ENCODE measurements at regions not wholly inside any gene's neighbourhood (a gene's known extent, or its start where the extent isn't known, plus 50 kb on each side); places are given as distances from the start of the nearest gene placed in this dataset.

GRCh38 chr5:175328176-175328575, 115.8 kb downstream of the DRD1 start:
- Histone ChIP-seq H3K4me3 (ENCODE audit: low read length) (no peak overlapping the region), H3K9ac (ENCODE audit: low read length) (no peak overlapping the region), H3K4me2 (ENCODE audit: low read depth, low read length, poor library complexity, severe bottlenecking) (no peak overlapping the region), H3K27me3 (ENCODE audit: low read length) (no peaks in the 10 kb centered on the region), H3K27ac (ENCODE audit: low read length) (no peak overlapping the region), H2AFZ (ENCODE audit: low read length) (no peak overlapping the region), H3K4me1 (ENCODE audit: low read length) (no peaks in the 10 kb centered on the region), H3K79me2 (ENCODE audit: low read length) (no peaks in the 10 kb centered on the region), H3K9me2 (replicated peaks; ENCODE audit: insufficient read depth, low read length) (no peaks in the 10 kb centered on the region), H3K9me3 (ENCODE audit: low read length) (no peaks in the 10 kb centered on the region), H4K20me1 (ENCODE audit: insufficient read depth, low read depth, low read length) (no peaks in the 10 kb centered on the region), H3K36me3 (ENCODE audit: insufficient read depth, low read length) (no peaks in the 10 kb centered on the region)
- DNase-seq: no peak

GRCh38 chr5:175325681-175326080, 118.3 kb downstream of the DRD1 start:
- no peak overlapping the region for H3K9ac ChIP-seq (ENCODE audit: low read length)
- H3K4me3 ChIP-seq (ENCODE audit: low read length): no peak overlapping the region
- no peak for DNase-seq
- H3K4me2 ChIP-seq (ENCODE audit: low read depth, low read length, poor library complexity, severe bottlenecking): no peak overlapping the region
- H4K20me1 ChIP-seq (ENCODE audit: insufficient read depth, low read depth, low read length): no peaks in the 10 kb centered on the region
- H3K9me3 ChIP-seq (ENCODE audit: low read length): no peaks in the 10 kb centered on the region
- peaks cover 5% of the 10 kb centered on the region; the same call in 1 of the 2 replicates for H3K4me1 ChIP-seq (ENCODE audit: low read length)
- H3K36me3 ChIP-seq (ENCODE audit: insufficient read depth, low read length): no peaks in the 10 kb centered on the region
- H2AFZ ChIP-seq (ENCODE audit: low read length): no peak overlapping the region
- H3K79me2 ChIP-seq (ENCODE audit: low read length): no peaks in the 10 kb centered on the region
- H3K9me2 ChIP-seq (replicated peaks; ENCODE audit: insufficient read depth, low read length): no peaks in the 10 kb centered on the region
- no peak overlapping the region for H3K27ac ChIP-seq (ENCODE audit: low read length)
- no peaks in the 10 kb centered on the region for H3K27me3 ChIP-seq (ENCODE audit: low read length)

GRCh38 chr5:175321927-175322532, 122.0 kb downstream of the DRD1 start:
- no peaks in the 10 kb centered on the region for H3K36me3 ChIP-seq (ENCODE audit: insufficient read depth, low read length)
- no peak overlapping the region for H3K4me3 ChIP-seq (ENCODE audit: low read length)
- H2AFZ ChIP-seq (ENCODE audit: low read length): no peak overlapping the region
- H3K27me3 ChIP-seq (ENCODE audit: low read length): no peaks in the 10 kb centered on the region
- H3K4me1 ChIP-seq (ENCODE audit: low read length): peaks cover 5% of the 10 kb centered on the region; the same call in 1 of the 2 replicates
- H3K27ac ChIP-seq (ENCODE audit: low read length): no peak overlapping the region
- H3K4me2 ChIP-seq (ENCODE audit: low read depth, low read length, poor library complexity, severe bottlenecking): no peak overlapping the region
- H4K20me1 ChIP-seq (ENCODE audit: insufficient read depth, low read depth, low read length): no peaks in the 10 kb centered on the region
- no peaks in the 10 kb centered on the region for H3K9me3 ChIP-seq (ENCODE audit: low read length)
- no peaks in the 10 kb centered on the region for H3K79me2 ChIP-seq (ENCODE audit: low read length)
- peak; percentile 82 for DNase-seq
- H3K9ac ChIP-seq (ENCODE audit: low read length): no peak overlapping the region
- no peaks in the 10 kb centered on the region for H3K9me2 ChIP-seq (replicated peaks; ENCODE audit: insufficient read depth, low read length)

GRCh38 chr5:175319199-175319598, 124.8 kb downstream of the DRD1 start:
- Histone ChIP-seq H3K9me2 (replicated peaks; ENCODE audit: insufficient read depth, low read length) (no peaks in the 10 kb centered on the region), H3K36me3 (ENCODE audit: insufficient read depth, low read length) (no peaks in the 10 kb centered on the region), H3K9ac (ENCODE audit: low read length) (no peak overlapping the region), H3K4me1 (ENCODE audit: low read length) (peaks cover 5% of the 10 kb centered on the region; the same call in 1 of the 2 replicates), H3K4me3 (ENCODE audit: low read length) (no peak overlapping the region), H3K9me3 (ENCODE audit: low read length) (no peaks in the 10 kb centered on the region), H2AFZ (ENCODE audit: low read length) (no peak overlapping the region), H3K79me2 (ENCODE audit: low read length) (no peaks in the 10 kb centered on the region), H3K27me3 (ENCODE audit: low read length) (no peaks in the 10 kb centered on the region), H4K20me1 (ENCODE audit: insufficient read depth, low read depth, low read length) (no peaks in the 10 kb centered on the region), H3K4me2 (ENCODE audit: low read depth, low read length, poor library complexity, severe bottlenecking) (no peak overlapping the region), H3K27ac (ENCODE audit: low read length) (no peak overlapping the region)
- no peak for DNase-seq

GRCh38 chr5:175317872-175318271, 126.1 kb downstream of the DRD1 start:
- no peak overlapping the region for H3K4me3 ChIP-seq (ENCODE audit: low read length)
- no peak overlapping the region for H3K9ac ChIP-seq (ENCODE audit: low read length)
- H3K9me3 ChIP-seq (ENCODE audit: low read length): no peaks in the 10 kb centered on the region
- no peaks in the 10 kb centered on the region for H4K20me1 ChIP-seq (ENCODE audit: insufficient read depth, low read depth, low read length)
- no peaks in the 10 kb centered on the region for H3K27me3 ChIP-seq (ENCODE audit: low read length)
- H3K4me2 ChIP-seq (ENCODE audit: low read depth, low read length, poor library complexity, severe bottlenecking): no peak overlapping the region
- no peak for DNase-seq
- no peaks in the 10 kb centered on the region for H3K36me3 ChIP-seq (ENCODE audit: insufficient read depth, low read length)
- H2AFZ ChIP-seq (ENCODE audit: low read length): no peak overlapping the region
- peaks cover 5% of the 10 kb centered on the region; the same call in 1 of the 2 replicates for H3K4me1 ChIP-seq (ENCODE audit: low read length)
- H3K9me2 ChIP-seq (replicated peaks; ENCODE audit: insufficient read depth, low read length): no peaks in the 10 kb centered on the region
- no peaks in the 10 kb centered on the region for H3K79me2 ChIP-seq (ENCODE audit: low read length)
- H3K27ac ChIP-seq (ENCODE audit: low read length): no peak overlapping the region

GRCh38 chr5:175309218-175309810, 134.7 kb downstream of the DRD1 start:
- Histone ChIP-seq H3K9me3 (ENCODE audit: low read length) (no peaks in the 10 kb centered on the region), H3K27ac (ENCODE audit: low read length) (no peak overlapping the region), H2AFZ (ENCODE audit: low read length) (no peak overlapping the region), H3K27me3 (ENCODE audit: low read length) (no peaks in the 10 kb centered on the region), H3K4me1 (ENCODE audit: low read length) (peaks cover 5% of the 10 kb centered on the region; the same call in 1 of the 2 replicates), H3K4me2 (ENCODE audit: low read depth, low read length, poor library complexity, severe bottlenecking) (no peak overlapping the region), H3K36me3 (ENCODE audit: insufficient read depth, low read length) (no peaks in the 10 kb centered on the region), H3K9me2 (replicated peaks; ENCODE audit: insufficient read depth, low read length) (no peaks in the 10 kb centered on the region), H4K20me1 (ENCODE audit: insufficient read depth, low read depth, low read length) (no peaks in the 10 kb centered on the region), H3K79me2 (ENCODE audit: low read length) (no peaks in the 10 kb centered on the region), H3K4me3 (ENCODE audit: low read length) (no peak overlapping the region), H3K9ac (ENCODE audit: low read length) (no peak overlapping the region)
- no peak for DNase-seq

GRCh38 chr5:175308701-175309100, 135.3 kb downstream of the DRD1 start:
- H4K20me1 ChIP-seq (ENCODE audit: insufficient read depth, low read depth, low read length): no peaks in the 10 kb centered on the region
- H3K27ac ChIP-seq (ENCODE audit: low read length): no peak overlapping the region
- no peaks in the 10 kb centered on the region for H3K27me3 ChIP-seq (ENCODE audit: low read length)
- H3K4me2 ChIP-seq (ENCODE audit: low read depth, low read length, poor library complexity, severe bottlenecking): no peak overlapping the region
- H3K9me3 ChIP-seq (ENCODE audit: low read length): no peaks in the 10 kb centered on the region
- no peaks in the 10 kb centered on the region for H3K79me2 ChIP-seq (ENCODE audit: low read length)
- no peaks in the 10 kb centered on the region for H3K36me3 ChIP-seq (ENCODE audit: insufficient read depth, low read length)
- H3K9me2 ChIP-seq (replicated peaks; ENCODE audit: insufficient read depth, low read length): no peaks in the 10 kb centered on the region
- DNase-seq: no peak
- peaks cover 5% of the 10 kb centered on the region; the same call in 1 of the 2 replicates for H3K4me1 ChIP-seq (ENCODE audit: low read length)
- H2AFZ ChIP-seq (ENCODE audit: low read length): no peak overlapping the region
- no peak overlapping the region for H3K9ac ChIP-seq (ENCODE audit: low read length)
- no peak overlapping the region for H3K4me3 ChIP-seq (ENCODE audit: low read length)

GRCh38 chr5:175306381-175306780, 137.6 kb downstream of the DRD1 start:
- Histone ChIP-seq H3K4me3 (ENCODE audit: low read length) (no peak overlapping the region), H2AFZ (ENCODE audit: low read length) (no peak overlapping the region), H3K9ac (ENCODE audit: low read length) (no peak overlapping the region), H3K4me1 (ENCODE audit: low read length) (peaks cover 5% of the 10 kb centered on the region; the same call in 1 of the 2 replicates), H3K27ac (ENCODE audit: low read length) (no peak overlapping the region), H3K9me3 (ENCODE audit: low read length) (no peaks in the 10 kb centered on the region), H3K79me2 (ENCODE audit: low read length) (no peaks in the 10 kb centered on the region), H3K27me3 (ENCODE audit: low read length) (no peaks in the 10 kb centered on the region), H3K9me2 (replicated peaks; ENCODE audit: insufficient read depth, low read length) (no peaks in the 10 kb centered on the region), H4K20me1 (ENCODE audit: insufficient read depth, low read depth, low read length) (no peaks in the 10 kb centered on the region), H3K36me3 (ENCODE audit: insufficient read depth, low read length) (no peaks in the 10 kb centered on the region), H3K4me2 (ENCODE audit: low read depth, low read length, poor library complexity, severe bottlenecking) (no peak overlapping the region)
- DNase-seq: no peak
